ENCODE measurements at regions not wholly inside any gene's neighbourhood (a gene's known extent, or its start where the extent isn't known, plus 50 kb on each side); places are given as distances from the start of the nearest gene placed in this dataset.

- no peaks in the 10 kb centered on the region for H3K27me3 ChIP-seq (ENCODE audit: control insufficient read depth, insufficient read depth, low read length)
- no peak overlapping the region for H3K4me2 ChIP-seq (ENCODE audit: extremely low read depth, insufficient read depth, low read length)
- H3K4me3 ChIP-seq (replicated peaks in 1 of 4; ENCODE audit: control extremely low read depth in 1 of 4, insufficient read depth in 1 of 4, low read depth in 3 of 4, low read length in 4 of 4), result no peak overlapping the region
- no peaks in the 10 kb centered on the region for H3K9me3 ChIP-seq (ENCODE audit: control insufficient read depth, insufficient read depth, low read depth, low read length)
- H3K27ac ChIP-seq (ENCODE audit: insufficient read depth, low read length), result no peak overlapping the region
- no peaks in the 10 kb centered on the region for H3K79me2 ChIP-seq (ENCODE audit: control insufficient read depth, insufficient read depth, low read length)
- H2AFZ ChIP-seq (ENCODE audit: low read length), result no peak overlapping the region
- no peaks in the 10 kb centered on the region for H4K20me1 ChIP-seq (ENCODE audit: control insufficient read depth, extremely low read depth, insufficient read depth, low read length)
- no peak for DNase-seq (ENCODE audit: low read depth in 2 of 2)
- H3K4me1 ChIP-seq (ENCODE audit: control insufficient read depth, extremely low read depth, insufficient read depth, low read length), result no peaks in the 10 kb centered on the region
- TF ChIP-seq, protein P1, sequence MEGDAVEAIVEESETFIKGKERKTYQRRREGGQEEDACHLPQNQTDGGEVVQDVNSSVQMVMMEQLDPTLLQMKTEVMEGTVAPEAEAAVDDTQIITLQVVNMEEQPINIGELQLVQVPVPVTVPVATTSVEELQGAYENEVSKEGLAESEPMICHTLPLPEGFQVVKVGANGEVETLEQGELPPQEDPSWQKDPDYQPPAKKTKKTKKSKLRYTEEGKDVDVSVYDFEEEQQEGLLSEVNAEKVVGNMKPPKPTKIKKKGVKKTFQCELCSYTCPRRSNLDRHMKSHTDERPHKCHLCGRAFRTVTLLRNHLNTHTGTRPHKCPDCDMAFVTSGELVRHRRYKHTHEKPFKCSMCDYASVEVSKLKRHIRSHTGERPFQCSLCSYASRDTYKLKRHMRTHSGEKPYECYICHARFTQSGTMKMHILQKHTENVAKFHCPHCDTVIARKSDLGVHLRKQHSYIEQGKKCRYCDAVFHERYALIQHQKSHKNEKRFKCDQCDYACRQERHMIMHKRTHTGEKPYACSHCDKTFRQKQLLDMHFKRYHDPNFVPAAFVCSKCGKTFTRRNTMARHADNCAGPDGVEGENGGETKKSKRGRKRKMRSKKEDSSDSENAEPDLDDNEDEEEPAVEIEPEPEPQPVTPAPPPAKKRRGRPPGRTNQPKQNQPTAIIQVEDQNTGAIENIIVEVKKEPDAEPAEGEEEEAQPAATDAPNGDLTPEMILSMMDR (conservative IDR thresholded peaks at IDR 0.05 in 1 of 2, IDR thresholded peaks at IDR 0.05 in 1 of 2; ENCODE audit: low read depth in 1 of 2, low read length in 2 of 2), result no peak
- no peak for TF ChIP-seq EZH2 (IDR thresholded peaks at IDR 0.05; ENCODE audit: low read length, missing control alignments)
- H3K9ac ChIP-seq (ENCODE audit: insufficient read depth, low read length), result no peak overlapping the region
- no peaks in the 10 kb centered on the region for H3K36me3 ChIP-seq (ENCODE audit: control insufficient read depth, insufficient read depth, low read length)
Observed at GRCh38 chr11:41848349-41848748, 388.9 kb upstream of the LRRC4C start.

DNA sequence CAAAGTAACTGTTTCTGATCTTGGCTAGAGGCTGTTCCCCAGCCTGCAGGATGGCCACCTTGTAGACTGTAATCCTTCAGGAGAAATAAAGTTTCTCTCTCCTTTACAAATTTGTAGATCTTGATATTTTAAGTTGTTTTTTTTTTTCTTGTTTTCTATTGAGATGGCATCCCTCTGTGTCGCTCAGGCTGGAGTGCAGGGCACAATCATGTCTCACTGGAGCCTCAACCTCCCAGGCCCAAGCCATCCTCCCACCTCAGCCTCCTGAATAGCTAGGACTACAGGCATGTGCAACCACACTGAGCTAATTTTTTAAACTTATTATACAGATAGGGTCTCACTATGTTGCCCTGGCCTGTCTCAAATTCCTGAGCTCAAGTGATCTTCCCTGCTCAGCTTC, 389.8 kb upstream of the LRRC4C start:
- no peak for DNase-seq (ENCODE audit: low read depth in 2 of 2)
- Histone ChIP-seq H4K20me1 (ENCODE audit: control insufficient read depth, extremely low read depth, insufficient read depth, low read length) (no peaks in the 10 kb centered on the region), H3K27me3 (ENCODE audit: control insufficient read depth, insufficient read depth, low read length) (no peaks in the 10 kb centered on the region), H3K4me3 (replicated peaks in 1 of 4; ENCODE audit: control extremely low read depth in 1 of 4, insufficient read depth in 1 of 4, low read depth in 3 of 4, low read length in 4 of 4) (no peak overlapping the region), H3K79me2 (ENCODE audit: control insufficient read depth, insufficient read depth, low read length) (no peaks in the 10 kb centered on the region), H3K36me3 (ENCODE audit: control insufficient read depth, insufficient read depth, low read length) (no peaks in the 10 kb centered on the region), H3K4me2 (ENCODE audit: extremely low read depth, insufficient read depth, low read length) (no peak overlapping the region), H2AFZ (ENCODE audit: low read length) (no peak overlapping the region), H3K4me1 (ENCODE audit: control insufficient read depth, extremely low read depth, insufficient read depth, low read length) (no peaks in the 10 kb centered on the region), H3K27ac (ENCODE audit: insufficient read depth, low read length) (no peak overlapping the region), H3K9me3 (ENCODE audit: control insufficient read depth, insufficient read depth, low read depth, low read length) (no peaks in the 10 kb centered on the region), H3K9ac (ENCODE audit: insufficient read depth, low read length) (no peak overlapping the region)
- TF ChIP-seq, protein P1 (conservative IDR thresholded peaks at IDR 0.05 in 1 of 2, IDR thresholded peaks at IDR 0.05 in 1 of 2; ENCODE audit: low read depth in 1 of 2, low read length in 2 of 2), result no peak
- TF ChIP-seq EZH2 (IDR thresholded peaks at IDR 0.05; ENCODE audit: low read length, missing control alignments), result no peak

DNA sequence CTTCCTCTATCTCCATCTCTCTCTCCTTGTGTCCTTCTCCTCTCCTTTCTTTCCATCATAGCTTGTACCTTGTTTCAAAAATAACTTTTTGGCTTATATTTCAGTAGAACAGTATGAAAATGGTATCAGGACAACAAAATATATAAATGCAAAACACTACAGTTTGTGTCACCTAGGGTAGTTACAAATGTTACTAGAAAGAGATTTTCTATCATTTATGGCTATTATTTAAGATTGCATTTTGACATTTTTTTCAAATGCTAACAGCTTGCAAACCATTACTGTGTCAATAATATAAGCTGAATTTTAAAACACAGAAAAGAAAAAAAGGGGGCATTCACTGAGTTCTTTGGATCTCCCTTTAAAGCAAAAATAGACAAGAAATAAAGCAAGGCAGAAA, 392.3 kb upstream of the LRRC4C start:
- DNase-seq (ENCODE audit: low read depth in 2 of 2), result no peak
- H3K36me3 ChIP-seq (ENCODE audit: control insufficient read depth, insufficient read depth, low read length), result no peaks in the 10 kb centered on the region
- H3K79me2 ChIP-seq (ENCODE audit: control insufficient read depth, insufficient read depth, low read length), result no peaks in the 10 kb centered on the region
- no peaks in the 10 kb centered on the region for H4K20me1 ChIP-seq (ENCODE audit: control insufficient read depth, extremely low read depth, insufficient read depth, low read length)
- H3K4me2 ChIP-seq (ENCODE audit: extremely low read depth, insufficient read depth, low read length), result no peak overlapping the region
- H3K9ac ChIP-seq (ENCODE audit: insufficient read depth, low read length), result no peak overlapping the region
- no peak overlapping the region for H2AFZ ChIP-seq (ENCODE audit: low read length)
- no peaks in the 10 kb centered on the region for H3K9me3 ChIP-seq (ENCODE audit: control insufficient read depth, insufficient read depth, low read depth, low read length)
- H3K27me3 ChIP-seq (ENCODE audit: control insufficient read depth, insufficient read depth, low read length), result no peaks in the 10 kb centered on the region
- TF ChIP-seq, protein P1 (conservative IDR thresholded peaks at IDR 0.05 in 1 of 2, IDR thresholded peaks at IDR 0.05 in 1 of 2; ENCODE audit: low read depth in 1 of 2, low read length in 2 of 2), result no peak
- no peak for TF ChIP-seq EZH2 (IDR thresholded peaks at IDR 0.05; ENCODE audit: low read length, missing control alignments)
- H3K4me3 ChIP-seq (replicated peaks in 1 of 4; ENCODE audit: control extremely low read depth in 1 of 4, insufficient read depth in 1 of 4, low read depth in 3 of 4, low read length in 4 of 4), result no peak overlapping the region
- H3K4me1 ChIP-seq (ENCODE audit: control insufficient read depth, extremely low read depth, insufficient read depth, low read length), result no peaks in the 10 kb centered on the region
- H3K27ac ChIP-seq (ENCODE audit: insufficient read depth, low read length), result no peak overlapping the region
